ENCODE measurements at regions not wholly inside any gene's neighbourhood (a gene's known extent, or its start where the extent isn't known, plus 50 kb on each side); places are given as distances from the start of the nearest gene placed in this dataset.
"Not testable (repeated sequence)": the region's sequence is repeated elsewhere in the genome, so short reads cannot be mapped to it uniquely, and the experiment has no call there.

DNA sequence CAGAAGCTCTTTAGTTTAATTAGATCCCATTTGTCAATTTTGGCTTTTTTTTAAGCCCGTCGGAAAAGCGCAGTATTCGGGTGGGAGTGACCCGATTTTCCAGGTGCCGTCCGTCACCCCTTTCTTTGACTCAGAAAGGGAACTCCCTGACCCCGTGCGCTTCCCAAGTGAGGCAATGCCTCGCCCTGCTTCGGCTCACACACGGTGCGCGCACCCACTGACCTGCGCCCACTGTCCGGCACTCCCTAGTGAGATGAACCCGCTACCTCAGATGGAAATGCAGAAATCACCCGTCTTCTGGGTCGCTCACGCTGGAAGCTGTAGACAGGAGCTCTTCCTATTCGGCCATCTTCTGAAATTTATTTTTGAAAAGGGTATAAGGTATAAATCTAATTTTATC, 433.4 kb upstream of the NRG3 start:
- DNase-seq (ENCODE audit: low read depth), result not testable (repeated sequence)

GRCh38 chr10:81444242-81444929, 430.6 kb upstream of the NRG3 start:
- no peak for DNase-seq (ENCODE audit: low read depth)

- no peak for DNase-seq (ENCODE audit: low read depth)
Observed at GRCh38 chr10:81450651-81451050, 424.3 kb upstream of the NRG3 start.

DNA sequence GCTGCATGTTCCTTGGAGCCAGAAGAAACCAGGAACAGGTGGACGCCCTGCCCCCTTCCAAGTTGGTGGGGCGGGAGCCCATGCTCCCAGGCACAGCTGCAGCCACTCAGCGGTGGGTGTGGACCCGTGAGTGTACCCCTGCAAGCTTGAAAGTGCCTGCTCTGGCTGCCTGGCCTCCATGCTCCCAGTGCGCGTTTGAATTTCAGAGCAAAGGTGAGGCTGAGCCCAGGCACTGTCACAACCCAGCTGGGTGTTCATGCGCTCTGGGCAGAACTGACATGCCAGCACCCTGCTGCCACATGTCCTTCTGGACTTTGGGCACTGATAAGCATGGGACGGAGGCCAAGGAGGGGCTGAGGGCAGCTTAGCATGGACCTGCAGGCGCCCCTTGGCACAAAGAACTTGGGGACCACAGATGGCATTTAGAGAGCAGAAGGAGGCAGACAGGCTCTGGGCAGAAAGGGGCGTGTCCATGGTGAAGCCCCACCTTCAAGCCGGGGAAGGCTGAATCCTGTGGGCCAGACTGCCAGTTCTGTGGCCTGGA, 402.0 kb upstream of the NRG3 start:
- no peak for DNase-seq (ENCODE audit: low read depth)

DNA sequence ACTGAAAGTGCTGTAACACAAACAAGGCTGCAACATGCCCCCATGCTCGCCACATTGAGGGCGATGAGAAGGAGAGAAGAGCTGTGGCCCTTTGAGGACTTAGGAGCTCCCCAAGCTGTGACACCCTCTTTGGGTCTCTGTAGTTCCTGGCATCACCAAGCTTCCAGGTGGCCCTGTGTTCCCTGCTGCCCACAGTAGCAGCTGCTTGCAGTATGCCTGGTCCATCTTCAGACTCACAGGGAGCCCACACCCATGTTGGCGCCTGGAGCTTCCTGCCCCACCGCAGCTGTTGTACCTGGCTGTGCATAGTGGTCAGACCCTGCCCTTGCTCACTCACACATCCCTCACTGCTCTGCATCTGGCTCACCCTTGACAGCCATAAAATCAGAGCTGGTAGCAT, 401.2 kb upstream of the NRG3 start:
- DNase-seq (ENCODE audit: low read depth), result no peak

DNA sequence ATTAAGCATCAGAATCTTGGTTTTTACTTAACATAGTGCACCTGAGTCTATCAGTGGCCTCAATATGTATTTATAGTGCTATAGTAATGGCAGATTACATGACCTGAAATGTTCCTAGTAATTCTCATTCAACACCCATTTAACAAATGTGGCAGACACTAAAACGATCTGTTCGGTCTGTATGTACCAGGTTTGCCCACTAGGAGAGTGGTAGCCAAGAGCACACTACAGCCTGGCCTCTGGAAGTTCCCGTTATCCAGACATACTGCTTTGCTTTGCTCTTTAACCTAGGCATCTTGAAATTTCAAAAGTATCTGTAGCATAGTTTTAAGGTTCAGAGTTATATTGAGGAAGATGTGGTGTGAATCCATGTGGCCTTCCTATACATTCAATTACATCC, 395.7 kb upstream of the NRG3 start:
- DNase-seq (ENCODE audit: low read depth), result no peak

DNA sequence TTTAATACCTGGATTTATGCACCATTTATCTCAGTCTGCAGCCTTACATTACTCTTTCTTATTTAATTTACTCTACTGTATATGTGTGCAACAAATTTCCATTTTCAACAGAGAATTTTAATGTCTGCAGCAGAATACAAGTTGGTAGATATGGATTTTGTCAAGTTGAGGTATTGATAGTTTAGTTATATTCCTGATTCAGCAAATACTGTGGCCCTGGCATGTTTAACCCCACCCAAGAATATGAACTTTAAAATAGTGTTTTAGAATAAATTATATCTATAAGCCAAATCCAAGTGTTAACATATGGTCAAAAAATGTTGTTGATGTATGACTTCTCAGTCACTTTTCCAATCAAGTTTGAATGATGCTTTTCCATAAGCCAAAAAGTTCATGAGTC, 378.4 kb upstream of the NRG3 start:
- no peak for DNase-seq (ENCODE audit: low read depth)

- DNase-seq (ENCODE audit: low read depth), result no peak
Observed at GRCh38 chr10:81498011-81498551, 376.9 kb upstream of the NRG3 start.

- DNase-seq (ENCODE audit: low read depth), result no peak
Observed at GRCh38 chr10:81502677-81503359, 372.2 kb upstream of the NRG3 start.

DNA sequence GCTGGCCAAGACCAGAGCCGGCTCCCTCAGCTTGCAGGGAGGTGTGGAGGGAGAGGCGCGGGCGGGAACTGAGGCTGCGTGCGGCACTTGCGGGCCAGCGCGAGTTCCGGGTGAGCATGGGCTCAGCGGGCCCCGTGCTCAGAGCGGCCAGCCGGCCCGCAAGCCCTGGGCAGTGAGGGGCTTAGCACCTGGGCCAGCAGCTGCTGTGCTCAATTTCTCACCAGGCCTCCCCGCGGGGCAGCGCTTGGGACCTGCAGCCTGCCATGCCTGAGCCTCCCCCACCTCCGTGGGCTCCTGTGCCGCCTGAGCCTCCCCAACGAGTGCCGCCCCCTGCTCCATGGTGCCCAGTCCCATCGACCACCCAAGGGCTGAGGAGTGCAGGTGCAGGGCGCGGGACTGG, 369.2 kb upstream of the NRG3 start:
- DNase-seq (ENCODE audit: low read depth), result not testable (repeated sequence)

DNA sequence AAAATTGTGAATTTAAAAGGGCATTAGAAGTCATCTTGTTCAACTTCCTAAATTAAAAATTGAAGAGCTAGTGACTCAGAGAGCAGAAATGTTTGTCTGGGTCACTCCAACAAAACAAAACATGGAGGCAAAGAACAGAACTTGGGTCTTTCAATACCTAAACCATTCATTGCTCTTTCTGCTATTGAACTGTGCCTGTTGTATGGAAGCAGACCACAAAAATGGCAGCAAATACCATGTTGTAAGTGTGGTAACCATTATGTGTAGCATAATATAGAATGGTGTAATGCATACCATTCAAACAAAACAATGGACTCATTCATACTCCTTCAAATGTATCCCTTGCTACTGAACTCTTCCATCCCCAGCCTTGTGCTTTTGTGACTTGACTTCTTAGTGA, 360.2 kb upstream of the NRG3 start:
- no peak for DNase-seq (ENCODE audit: low read depth)

DNA sequence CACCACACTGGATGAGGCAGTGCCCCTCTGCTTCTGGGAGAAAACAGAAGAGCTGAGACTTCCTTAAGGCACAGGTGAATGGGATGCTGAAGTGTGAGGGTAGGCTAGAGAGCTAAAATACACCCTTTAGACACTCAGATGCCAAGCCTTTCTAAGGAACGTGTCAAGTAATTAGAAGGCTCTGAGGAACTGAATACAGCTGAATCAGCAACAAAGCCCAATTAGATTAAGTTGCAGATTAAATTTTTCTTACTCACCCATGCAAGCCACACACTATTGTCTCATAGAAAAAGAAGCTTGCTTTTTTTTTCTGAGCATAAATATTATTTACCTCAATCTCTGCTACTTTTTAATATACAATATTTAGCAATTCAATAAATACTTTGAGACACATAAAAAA, 354.3 kb upstream of the NRG3 start:
- no peak for DNase-seq (ENCODE audit: low read depth)

- DNase-seq (ENCODE audit: low read depth), result no peak
Observed at GRCh38 chr10:81524467-81524866, 350.5 kb upstream of the NRG3 start.

DNA sequence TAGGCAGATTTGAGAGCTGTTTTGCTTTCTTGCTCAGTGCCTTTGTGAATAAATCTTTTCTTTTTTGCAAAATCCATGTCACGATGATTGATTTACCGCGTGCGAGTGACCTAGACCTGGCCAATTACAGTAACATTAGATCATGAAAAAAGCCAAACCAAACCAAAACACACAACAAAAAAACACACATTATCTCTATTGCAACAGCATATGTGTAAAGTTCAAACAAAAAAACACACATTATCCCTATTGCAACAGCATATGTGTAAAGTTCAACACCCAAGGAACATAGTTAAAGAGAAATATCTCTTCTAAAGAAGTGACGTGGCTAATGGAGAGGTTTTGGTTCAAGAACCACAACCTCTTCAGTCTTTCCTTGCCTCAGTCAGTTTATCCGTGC, 342.6 kb upstream of the NRG3 start:
- DNase-seq (ENCODE audit: low read depth), result no peak

DNA sequence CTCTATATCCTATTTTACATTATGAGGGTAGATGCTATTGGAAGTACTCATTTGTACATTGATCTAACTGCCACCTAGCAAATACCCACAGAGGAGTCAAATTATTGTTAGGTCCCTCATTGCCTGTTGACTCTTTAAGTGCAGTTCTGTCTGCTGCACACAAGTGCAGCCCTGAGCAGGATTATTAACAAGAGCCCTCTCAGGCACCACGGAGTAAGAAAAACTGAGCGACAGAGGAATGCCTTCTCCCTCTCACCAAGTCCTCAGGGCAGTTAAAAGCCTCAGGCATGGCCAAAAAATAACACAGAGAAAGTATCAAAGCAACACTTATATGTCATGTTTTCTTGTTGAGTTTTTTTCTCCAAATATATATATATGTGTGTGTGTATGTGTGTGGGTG, 340.0 kb upstream of the NRG3 start:
- no peak for DNase-seq (ENCODE audit: low read depth)

- no peak for DNase-seq (ENCODE audit: low read depth)
Observed at GRCh38 chr10:81541517-81541916, 333.5 kb upstream of the NRG3 start.

DNA sequence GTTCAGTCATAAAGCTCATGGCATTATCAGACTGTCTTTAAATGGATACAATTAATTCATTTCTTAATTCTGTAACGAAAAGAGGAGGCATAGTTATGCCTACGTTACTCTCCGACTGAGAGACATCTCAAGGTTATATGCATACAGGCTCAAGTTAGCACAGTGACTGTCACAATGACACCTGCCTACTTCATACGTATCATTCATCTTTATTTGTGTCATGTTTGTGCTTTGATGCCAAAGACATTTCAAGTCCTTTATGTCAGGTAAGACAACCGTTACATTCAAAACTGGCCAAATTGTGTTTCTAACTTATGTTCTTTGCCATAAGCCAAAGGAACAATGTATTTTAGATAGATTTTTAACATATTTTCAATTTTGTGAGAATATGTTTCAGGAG, 328.8 kb upstream of the NRG3 start:
- DNase-seq (ENCODE audit: low read depth), result no peak

DNA sequence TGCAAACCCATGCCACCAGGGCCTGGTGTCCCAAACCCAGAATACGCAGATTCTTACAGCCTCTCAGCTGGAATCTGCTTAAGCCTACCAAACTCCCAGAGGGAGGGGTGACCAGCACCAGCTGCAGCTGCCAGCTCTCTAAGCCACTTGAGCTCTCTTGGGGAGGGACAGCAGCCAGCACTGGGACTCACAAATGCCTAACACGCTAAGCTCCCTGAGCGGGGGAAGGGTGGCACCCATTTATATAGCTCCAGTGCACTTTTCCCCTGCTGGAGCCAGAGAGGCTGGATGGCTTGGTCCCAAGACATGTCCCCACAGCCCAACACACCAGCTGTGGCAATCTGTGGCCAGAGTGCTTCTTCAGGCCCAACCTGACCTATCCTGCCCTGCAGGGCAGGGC, 326.8 kb upstream of the NRG3 start:
- no peak for DNase-seq (ENCODE audit: low read depth)

GRCh38 chr10:81564143-81564542, 310.9 kb upstream of the NRG3 start:
- DNase-seq (ENCODE audit: low read depth), result no peak

DNA sequence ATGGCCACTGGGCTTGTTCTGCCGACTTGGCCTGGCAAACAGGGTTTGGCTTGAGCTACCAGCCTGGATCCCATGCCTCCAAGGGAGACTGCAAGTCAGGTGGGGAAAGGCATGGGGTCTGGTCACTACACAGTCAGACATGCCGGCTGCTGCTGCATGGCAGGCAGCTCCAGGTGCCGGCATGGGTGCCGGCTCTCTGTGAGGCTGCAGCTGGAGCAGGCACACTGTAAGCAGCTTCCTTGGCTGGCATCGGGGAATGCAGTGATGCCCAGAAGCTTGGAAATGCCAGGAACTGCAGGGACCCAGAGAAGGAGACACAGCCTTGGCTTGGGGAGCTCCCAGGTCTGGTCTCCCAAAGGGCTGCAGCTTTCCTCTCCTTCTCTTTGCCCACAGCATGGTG, 305.5 kb upstream of the NRG3 start:
- no peak for DNase-seq (ENCODE audit: low read depth)

GRCh38 chr10:81570349-81570748, 304.6 kb upstream of the NRG3 start:
- DNase-seq (ENCODE audit: low read depth), result no peak

DNA sequence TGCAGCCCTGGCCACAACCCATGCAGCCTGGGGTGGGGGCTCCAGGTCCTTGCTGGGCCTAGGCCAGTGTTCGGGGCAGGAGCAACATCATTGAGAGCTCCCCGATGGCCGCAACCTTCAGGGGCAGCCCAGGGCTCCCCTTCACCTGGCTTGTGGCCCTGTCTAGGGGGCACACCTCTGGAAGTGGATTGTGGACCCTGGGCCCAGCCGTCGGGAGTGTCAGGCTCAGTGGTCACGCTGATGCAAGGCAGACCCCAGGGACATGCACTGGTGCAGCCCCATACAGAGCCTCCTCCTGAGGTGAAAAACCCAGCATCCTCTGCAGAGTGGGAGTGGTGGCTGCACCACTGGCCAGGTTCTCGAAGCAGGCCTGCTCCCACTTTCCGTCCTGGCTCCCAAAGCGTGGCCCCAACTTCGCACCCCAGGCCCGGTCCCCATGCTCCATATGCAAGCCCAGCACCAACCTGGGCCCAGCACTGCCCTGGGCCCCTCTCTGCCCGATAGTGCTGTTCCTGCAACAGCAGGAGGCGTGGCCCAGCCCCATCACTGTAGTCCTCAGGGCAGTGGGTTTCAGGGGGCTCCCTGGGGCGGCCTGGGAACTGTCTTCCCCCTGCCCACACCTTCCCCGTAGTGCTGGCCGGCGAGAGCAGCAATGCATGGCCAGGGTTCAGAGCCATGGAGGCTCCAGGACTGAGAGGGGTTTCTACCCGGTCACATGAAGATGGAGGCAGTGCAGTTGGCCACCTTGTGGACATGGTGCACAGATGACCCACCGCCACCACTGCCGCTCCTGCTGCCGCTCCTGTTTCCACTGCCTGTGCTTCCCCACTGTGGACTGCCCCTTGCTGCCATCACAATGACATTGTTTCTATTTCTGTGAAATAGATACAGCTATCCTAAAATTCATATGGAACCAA, 303.9 kb upstream of the NRG3 start:
- no peak for DNase-seq (ENCODE audit: low read depth)

Data from Daoy (cell line).